ENCODE measurements at regions not wholly inside any gene's neighbourhood (a gene's known extent, or its start where the extent isn't known, plus 50 kb on each side); places are given as distances from the start of the nearest gene placed in this dataset.
"Not testable (repeated sequence)": the region's sequence is repeated elsewhere in the genome, so short reads cannot be mapped to it uniquely, and the experiment has no call there.

DNA sequence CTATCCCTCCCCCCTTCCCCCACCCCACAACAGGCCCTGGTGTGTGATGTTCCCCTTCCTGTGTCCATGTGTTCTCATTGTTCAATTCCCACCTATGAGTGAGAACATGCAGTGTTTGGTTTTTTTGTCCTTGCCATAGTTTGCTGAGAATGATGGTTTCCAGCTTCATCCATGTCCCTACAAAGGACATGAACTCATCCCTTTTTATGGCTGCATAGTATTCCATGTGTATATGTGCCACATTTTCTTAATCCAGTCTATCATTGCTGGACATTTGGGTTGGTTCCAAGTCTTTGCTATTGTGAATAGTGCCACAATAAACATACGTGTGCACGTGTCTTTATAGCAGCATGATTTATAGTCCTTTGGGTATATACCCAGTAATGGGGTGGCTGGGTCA, 52.3 kb upstream of the MAN1A2 start:
- DNase-seq, result not testable (repeated sequence)

GRCh38 chr1:117313555-117313954, 53.7 kb upstream of the MAN1A2 start:
- no peak for DNase-seq

DNA sequence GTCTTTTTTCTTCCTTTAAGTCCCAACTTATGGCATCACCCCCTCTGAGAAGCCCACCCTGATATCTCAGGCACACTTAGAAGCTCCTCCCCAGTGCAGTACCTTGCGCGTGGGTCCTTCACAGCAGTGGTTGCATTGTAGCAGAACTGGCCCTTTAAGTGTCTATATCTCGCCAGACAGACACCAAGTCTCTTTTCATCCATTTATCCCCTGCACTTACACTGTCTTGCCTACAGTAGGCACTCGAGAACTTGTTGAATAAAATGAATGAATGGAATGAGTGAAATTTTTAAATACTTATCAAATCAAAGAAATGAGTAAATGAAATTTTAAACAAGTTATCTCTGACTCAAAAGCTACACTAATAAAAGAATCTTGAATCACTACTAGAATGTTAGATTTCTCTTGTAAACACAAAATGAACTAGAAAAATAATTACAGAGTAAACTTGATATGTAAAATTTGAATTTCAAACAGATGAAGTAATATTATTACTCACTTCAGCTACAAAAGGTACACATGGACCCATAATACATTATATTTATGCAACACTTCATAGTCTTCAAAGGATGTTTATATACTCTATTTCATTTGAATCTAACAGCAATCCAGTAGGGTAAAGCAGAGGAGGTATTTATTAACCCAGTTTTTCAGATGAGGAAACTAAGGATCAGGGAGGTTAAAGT, 54.7 kb upstream of the MAN1A2 start:
- DNase-seq, result peak in 2 of 4 experiments; percentile 10 to 19

GRCh38 chr1:117308311-117308916, 58.8 kb upstream of the MAN1A2 start:
- no peak for DNase-seq

DNA sequence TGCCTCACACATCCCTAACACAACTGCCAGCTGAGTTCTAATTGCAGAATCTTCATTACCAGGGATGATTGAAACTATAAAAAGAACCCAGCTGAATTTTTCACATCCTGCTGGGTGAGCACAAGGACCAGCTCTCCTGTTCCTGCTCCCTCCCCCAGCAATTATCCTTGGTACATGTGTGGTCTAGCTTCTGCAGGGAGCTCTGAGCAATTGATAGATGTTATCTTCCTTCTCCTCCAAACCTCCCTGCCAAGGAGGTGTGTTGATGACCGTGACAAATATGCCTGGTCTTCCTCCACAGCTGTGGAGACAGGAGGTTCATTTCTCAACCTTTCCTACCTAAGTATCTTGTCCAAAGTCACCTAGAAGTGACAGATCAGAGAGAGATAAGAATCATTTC, 65.3 kb upstream of the MAN1A2 start:
- DNase-seq, result no peak

DNA sequence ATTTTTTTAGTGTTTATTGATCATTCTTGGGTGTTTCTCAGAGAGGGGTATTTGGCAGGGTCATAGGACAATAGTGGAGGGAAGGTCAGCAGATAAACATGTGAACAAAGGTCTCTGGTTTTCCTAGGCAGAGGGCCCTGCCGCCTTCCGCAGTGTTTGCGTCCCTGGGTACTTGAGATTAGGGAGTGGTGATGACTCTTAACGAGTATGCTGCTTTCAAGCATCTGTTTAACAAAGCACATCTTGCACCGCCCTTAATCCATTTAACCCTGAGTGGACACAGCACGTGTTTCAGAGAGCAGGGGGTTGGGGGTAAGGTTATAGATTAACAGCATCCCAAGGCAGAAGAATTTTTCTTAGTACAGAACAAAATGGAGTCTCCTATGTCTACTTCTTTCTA, 67.1 kb upstream of the MAN1A2 start:
- not testable (repeated sequence) for DNase-seq

DNA sequence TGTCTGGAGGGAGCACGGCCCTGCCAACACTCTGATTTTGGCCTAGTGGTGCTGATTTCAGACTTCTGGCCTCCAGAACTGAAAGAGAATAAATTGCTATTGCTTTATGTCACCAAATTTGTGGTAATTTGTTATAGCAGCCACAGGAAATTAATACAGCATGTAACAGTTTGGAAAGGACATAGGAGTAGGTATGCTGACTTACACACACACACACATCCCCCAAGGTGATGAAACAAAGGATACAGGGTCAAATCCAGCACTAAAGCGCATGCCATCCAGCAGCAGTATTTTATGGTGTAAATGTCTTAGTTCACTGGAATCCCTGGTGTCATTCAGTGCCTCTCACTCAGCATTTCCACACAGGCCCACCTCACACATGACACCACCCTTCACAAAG, 72.2 kb upstream of the MAN1A2 start:
- no peak for DNase-seq

DNA sequence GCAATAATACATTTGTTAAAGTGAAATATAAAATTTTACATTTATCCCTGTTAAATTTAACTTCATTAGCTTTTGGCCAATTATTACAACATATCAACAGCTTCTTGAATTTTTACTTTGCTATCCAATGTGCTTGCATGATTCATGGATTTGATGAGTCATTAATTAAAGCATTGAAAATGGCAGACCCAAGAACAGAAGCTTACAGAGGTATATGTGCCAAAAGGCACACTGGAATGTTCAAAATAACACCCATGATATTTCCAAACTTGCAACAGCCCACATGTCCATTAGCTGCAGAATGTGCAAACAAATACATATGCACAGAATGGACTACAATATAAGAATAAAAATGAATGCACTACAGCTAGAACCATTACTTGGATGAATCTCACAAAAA, 76.4 kb upstream of the MAN1A2 start:
- no peak for DNase-seq

- DNase-seq, result no peak
These were observed 77.9 kb upstream of the MAN1A2 start for GRCh38 chr1:117289316-117289870.

- no peak for DNase-seq
These were observed 75.8 kb upstream of the VTCN1 start for GRCh38 chr1:117286562-117286961.

DNA sequence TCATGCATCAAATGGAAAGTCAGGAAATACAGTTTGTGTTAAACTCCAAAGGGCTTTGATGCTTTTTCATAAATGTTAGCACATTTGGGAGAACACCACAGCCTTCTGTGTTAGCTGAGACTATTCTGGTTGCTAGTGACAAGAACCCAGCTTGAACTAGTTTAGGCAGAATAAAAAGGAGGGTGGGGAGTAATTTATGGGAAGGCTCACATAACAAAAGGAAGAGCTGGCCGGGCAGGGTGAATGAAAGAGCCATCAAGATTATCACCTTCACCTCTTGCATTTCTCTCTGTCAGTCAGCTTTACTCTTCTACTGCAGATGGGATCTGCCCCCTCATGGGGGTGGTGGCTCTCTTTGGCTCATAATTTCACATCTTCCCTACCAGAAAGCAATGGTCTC, 75.4 kb upstream of the VTCN1 start:
- DNase-seq, result no peak

DNA sequence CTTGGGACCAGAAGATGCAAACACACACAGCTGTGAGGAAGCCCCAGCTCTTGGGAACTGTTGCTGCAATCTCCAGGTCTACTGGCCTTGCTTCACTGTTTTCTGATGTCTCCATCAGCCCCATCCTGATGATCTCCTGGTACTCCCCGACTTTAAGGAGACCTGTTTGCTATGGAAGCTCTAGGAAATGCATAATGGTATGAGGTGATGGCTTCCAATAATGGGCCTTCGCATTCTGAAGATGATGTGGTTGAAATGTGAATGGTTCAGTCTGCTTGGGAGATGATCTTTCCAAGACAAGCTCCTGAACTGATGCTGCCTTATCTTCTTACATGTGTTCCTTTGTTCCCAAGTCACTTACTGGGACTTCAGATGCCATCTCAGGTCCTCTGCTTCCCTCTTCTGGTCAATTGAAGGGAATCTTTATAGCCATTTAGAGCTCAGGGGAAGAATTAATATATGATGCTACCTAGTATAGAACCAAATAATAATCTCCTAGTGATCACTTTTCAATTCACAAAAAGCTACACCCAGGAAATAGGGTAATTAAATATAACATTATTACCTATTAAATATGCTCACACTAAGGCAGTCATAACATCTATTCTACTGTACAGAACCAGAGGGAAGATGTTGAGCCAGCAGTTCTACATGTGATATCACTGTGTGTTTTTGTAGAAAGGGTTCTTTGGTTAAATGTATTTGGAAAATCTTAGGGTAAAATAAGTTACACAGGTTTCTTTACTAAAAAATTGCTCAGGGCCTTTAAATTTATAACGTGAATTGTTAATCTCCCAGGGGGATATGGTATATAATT, 73.9 kb upstream of the VTCN1 start:
- DNase-seq, result peak in 3 of 4 experiments; percentile 31 to 49 (median 48)

DNA sequence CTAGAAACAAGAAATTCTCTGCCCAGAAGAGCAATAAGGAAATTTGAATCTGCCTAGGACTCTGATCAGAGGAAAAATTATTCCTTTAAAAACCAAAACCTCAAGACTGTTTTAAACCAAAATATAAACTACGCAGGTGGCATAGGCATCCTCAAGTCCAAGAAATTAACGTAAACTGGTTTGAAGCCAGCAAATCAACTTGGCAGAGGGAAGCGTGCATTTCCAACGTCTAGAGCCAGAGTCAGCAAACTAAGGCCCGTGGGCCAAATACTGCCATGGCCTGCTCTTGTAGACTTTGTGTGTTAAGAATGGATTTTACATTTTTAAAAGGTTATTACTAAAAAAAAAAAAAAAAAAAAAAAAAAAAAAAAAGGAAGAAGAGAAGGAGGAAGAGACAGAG, 67.8 kb upstream of the VTCN1 start:
- DNase-seq, result no peak

GRCh38 chr1:117275055-117275454, 64.3 kb upstream of the VTCN1 start:
- peak; percentile 16 to 56 (median 32) for DNase-seq

GRCh38 chr1:117271959-117272358, 61.2 kb upstream of the VTCN1 start:
- no peak for DNase-seq

DNA sequence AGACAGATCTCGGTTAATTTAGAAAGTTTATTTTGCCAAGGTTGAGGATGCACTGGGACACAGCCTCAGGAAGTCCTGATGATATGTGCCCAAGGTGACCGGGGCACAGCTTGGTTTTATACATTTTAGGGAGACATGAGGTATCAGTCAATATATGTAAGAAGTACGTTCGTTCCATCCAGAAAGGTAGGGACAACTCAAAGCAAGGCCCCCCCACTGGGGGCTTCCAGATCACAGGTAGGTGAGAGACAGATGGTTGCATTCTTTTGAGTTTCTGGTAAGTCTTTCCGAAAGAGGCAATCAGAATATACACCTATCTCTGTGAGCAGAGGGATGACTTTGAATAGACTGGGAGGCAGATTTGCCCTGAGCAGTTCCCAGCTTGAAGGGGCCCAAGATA, 60.4 kb upstream of the VTCN1 start:
- no peak for DNase-seq

DNA sequence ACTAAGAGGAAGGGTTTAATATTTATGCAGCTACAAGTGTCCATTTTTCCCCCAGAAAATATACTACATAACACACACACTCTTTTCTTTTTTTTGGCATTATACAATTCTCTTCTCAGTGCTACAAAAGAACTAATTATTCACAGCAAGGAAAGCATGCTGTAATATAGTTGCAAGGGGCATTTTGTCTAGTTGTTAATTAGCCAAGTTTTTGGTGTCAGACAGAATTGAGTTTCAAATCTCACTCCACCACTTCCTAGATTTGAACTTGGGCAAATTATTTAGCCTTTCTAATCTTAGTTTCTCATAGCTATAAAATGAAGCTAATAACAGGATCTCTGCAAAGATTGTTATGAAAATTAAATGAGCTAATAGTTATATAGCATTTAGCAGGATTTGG, 60.0 kb upstream of the VTCN1 start:
- no peak for DNase-seq

DNA sequence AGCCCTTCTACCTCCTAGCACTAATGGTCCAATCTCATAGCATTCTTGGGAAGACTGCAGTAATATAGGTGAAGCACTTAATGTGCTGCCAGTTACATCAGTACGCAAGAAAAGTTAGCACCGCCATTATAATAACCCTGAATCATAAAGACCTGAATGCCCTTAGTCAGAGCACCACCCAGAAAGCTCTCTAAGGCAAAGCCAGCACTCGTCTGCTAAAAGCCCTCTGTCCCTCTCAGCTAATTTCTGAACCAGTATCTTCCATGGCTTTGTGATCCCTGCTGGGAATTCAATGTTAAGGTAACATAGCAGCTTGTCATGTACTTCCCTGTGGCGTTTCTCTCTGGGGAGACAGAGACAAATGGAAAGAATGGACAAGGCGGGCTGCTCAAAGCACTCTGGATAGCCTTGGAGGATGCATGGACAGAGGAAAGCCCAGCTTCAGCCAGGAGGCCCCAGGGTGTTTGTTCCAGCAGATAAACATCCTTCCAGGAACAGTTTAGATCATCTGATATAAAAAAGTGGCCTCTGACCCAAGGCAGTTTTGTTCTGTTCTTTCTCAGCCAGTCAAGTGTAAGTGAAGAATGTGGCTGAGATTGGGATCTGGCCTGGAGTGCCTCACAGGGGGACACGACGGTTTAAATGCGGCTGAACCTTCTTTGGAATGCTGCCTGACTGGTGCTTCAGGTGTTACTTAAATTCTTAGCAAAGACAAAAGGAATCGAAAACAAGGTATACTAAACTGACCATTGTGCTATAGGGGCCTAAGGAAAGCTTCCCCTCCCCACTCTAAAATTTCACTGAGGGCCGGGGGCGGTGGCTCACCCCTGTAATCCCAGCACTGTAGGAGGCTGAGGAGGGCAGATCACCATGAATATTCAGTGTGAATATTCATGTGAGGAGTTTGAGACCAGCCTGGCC, 58.1 kb upstream of the VTCN1 start:
- DNase-seq, result no peak

DNA sequence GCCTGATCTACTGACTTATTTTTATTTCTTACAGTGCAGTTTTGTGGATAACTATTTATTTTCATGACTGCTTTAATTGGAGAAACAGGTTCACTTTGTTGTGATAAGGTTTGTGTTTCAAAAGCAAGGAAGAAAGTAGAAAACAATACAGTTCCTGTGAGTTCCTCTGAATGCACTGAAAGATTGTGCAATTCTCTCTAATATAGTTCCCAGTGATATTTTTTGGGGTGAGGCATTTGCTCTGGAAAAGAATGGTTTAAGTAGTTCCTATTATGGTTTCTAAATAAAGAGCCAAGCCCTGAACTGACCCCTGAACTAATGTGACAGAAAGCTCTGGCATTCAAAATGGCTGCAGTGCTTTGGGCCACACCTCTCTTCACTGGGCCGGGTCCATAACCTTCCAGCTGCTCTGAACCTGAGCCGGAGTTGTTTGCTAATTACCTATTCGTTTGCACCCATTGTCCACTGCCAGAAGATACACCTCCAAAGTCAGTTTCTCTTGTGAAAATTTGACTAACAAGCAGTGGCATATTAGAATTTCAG, 56.6 kb upstream of the VTCN1 start:
- DNase-seq, result no peak

DNA sequence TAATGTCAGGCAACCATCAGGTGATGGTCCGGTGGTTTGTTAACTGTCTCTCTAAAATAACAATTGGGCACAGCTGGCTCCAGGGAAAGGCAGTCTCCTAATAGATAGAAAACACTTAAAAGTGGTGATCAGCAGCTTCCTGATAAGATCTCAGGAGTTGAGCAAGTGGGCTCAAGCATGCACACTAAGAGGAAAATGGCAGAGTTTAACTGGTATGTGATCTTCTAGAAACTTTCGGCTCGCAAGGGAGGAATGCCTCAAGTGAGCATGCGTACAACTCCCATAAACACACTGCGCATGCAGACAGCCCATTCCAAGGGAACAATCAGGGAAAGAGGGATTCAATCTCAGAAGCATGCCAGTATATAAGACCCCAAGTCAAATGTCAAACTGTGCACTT, 52.2 kb upstream of the VTCN1 start:
- DNase-seq, result no peak

DNA sequence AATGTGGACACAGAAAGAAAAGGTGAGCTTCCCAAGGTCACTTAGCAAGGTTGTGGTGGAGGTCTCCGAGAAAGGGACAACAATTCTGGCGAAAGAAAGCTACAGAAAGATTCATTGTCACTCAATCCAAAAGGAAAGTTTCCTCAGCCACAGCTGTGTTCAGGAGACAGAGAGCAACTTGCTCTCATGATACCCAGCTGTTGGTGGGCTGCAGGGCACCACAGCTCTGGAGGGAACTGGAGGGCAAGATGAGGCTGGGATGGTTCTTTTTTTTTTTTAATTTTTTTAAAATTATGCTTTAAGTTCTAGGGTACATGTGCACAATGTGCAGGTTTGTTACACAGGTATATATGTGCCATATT, 50.7 kb upstream of the VTCN1 start:
- DNase-seq, result no peak

DNA sequence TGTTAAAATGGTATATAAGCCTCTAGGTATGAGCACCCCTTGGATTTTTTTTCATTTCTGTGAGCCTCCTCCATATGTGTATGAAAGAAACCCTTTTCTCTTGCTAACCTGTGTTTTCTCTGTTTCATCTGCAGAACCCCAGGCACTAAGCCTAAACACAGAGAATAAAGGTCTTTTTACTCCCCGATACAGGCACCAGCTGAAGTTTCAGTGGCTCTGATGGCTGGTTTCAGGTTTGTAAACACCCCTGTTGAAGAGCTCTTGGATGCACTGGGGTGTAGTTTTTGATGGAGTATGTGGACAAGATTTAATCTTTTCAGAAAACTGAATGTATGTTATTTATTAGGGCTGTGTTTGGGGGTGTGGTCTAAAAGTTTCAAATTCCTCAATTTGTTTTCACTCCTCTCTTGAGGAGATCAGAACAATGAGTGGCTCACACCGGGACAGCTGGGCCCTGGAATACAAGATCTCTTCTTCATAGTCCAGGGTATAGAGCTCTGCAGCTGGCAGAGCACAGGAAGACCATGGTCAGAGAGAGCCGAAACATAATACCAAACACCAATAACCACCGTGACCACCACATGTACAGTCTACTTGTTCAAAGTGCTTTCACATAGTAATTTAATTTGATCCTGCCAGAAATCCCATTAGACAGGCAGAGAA, 50.2 kb upstream of the VTCN1 start:
- DNase-seq, result no peak
